HL-60 (cell line): ENCODE measurements at regions not wholly inside any gene's neighbourhood (a gene's known extent, or its start where the extent isn't known, plus 50 kb on each side); places are given as distances from the start of the nearest gene placed in this dataset.

Experiments used
- GABPA ChIP-seq: IDR thresholded peaks from 2 replicates; pipeline ENCODE4 v1.6.1; 2012; ENCODE audit warnings: low read depth
- POLR2AphosphoS5 ChIP-seq: IDR thresholded peaks from 2 replicates; pipeline ENCODE4 v1.6.1; 2012; ENCODE audit warnings: low read depth
- REST ChIP-seq: IDR thresholded peaks from 2 replicates; pipeline ENCODE4 v1.6.1; 2012; ENCODE audit warnings: low read depth; ENCODE audit not compliant: insufficient replicate concordance
- SPI1 ChIP-seq: IDR thresholded peaks from 2 replicates; pipeline ENCODE4 v1.6.1; 2012; ENCODE audit warnings: low read depth, mild to moderate bottlenecking, borderline replicate concordance
- TF ChIP-seq, protein P1 (sequence below): IDR thresholded peaks from one replicate; pipeline ENCODE4 v1.5.1; 2011; ENCODE audit warnings: low read length, control low read depth, inconsistent platforms; ENCODE audit not compliant: insufficient read depth

DNA sequence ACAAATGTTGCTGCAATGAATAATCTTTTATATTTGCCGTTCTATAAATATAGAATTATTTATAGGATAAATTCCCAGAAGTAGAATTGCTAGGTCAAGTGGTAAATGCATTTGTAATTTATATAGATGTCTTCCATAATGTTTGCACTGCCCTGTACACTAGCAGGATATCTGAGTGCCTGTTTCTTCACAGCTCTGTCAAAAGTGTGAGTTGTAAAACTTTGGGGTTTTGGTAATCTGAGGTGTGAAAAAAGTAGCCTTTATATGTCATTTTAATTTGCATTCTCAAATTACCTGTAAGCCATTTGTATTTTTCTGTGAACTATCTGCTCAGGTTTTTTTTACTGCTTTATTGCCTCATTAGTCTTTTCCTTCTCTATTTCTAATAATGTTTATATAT is 271.2 kb downstream of the NEBL start:
- TF ChIP-seq, protein P1, sequence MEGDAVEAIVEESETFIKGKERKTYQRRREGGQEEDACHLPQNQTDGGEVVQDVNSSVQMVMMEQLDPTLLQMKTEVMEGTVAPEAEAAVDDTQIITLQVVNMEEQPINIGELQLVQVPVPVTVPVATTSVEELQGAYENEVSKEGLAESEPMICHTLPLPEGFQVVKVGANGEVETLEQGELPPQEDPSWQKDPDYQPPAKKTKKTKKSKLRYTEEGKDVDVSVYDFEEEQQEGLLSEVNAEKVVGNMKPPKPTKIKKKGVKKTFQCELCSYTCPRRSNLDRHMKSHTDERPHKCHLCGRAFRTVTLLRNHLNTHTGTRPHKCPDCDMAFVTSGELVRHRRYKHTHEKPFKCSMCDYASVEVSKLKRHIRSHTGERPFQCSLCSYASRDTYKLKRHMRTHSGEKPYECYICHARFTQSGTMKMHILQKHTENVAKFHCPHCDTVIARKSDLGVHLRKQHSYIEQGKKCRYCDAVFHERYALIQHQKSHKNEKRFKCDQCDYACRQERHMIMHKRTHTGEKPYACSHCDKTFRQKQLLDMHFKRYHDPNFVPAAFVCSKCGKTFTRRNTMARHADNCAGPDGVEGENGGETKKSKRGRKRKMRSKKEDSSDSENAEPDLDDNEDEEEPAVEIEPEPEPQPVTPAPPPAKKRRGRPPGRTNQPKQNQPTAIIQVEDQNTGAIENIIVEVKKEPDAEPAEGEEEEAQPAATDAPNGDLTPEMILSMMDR: no peak
- TF ChIP-seq POLR2AphosphoS5: no peak
- no peak for TF ChIP-seq REST
- no peak for TF ChIP-seq GABPA
- TF ChIP-seq SPI1: no peak
